EL (cell line): ENCODE measurements at regions not wholly inside any gene's neighbourhood (a gene's known extent, or its start where the extent isn't known, plus 50 kb on each side); places are given as distances from the start of the nearest gene placed in this dataset.

Experiments used
- DNase-seq: peaks from one replicate; pipeline ENCODE4 v3.0.0-alpha.2; 2016

DNA sequence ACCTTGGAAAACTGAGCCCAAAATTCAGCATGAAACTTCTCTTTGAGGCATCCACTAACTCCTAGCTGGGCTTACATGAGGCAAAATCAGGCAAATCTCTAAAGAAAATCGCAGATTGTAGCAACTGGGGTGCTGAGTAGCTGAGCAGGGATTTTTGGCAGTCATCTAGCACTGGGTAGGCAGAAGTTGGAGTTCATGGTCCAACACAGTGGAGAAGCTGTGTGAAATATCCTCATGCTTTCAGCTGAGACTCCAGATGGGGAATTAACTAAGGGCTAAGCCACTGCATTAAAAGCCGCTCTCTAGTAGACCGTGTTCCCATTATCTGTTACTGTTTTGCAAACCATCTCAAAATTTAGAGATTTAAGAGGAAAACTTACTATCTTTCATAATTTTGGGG lies 240.1 kb upstream of the PHYHIPL start:
- DNase-seq, result no peak

DNA sequence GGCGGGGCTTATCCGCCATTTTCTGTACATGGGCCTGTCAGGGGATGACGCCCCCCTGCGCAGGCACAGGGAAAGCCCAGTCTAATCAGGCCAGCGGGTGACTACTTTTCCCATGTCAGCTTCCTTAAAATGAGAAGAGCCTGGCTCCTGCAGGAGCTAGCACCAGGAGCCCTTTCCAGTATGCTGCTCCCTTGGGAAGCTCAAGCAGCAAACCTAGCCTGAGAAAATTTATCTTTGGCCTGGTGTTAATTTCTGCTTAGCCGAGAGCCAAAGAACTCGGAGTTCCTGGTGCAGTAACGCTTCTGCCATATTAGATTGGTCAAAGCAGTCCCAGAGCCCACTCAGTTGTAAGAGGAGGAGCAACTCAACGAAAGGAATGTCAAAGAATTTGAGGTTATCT lies 239.0 kb upstream of the PHYHIPL start:
- no peak for DNase-seq

DNA sequence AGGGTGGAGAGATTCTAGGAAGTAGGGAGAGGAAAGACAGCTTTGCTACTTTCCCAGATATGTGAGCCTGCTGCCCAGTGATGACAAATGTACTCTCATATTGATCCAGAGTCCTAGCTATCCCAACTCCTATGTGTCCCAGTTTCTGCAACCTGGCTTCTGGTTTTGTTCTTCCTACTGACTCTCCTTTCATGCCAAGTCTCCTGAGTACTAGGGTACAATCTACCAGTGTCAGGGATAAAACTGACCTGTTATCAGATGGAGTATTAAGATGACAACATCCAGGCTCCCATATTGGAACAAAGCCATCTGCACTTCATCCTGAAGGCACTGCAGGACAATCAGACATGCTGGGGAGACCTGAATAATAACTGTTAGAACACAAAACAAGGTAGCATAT lies 233.7 kb upstream of the PHYHIPL start:
- DNase-seq, result no peak

DNA sequence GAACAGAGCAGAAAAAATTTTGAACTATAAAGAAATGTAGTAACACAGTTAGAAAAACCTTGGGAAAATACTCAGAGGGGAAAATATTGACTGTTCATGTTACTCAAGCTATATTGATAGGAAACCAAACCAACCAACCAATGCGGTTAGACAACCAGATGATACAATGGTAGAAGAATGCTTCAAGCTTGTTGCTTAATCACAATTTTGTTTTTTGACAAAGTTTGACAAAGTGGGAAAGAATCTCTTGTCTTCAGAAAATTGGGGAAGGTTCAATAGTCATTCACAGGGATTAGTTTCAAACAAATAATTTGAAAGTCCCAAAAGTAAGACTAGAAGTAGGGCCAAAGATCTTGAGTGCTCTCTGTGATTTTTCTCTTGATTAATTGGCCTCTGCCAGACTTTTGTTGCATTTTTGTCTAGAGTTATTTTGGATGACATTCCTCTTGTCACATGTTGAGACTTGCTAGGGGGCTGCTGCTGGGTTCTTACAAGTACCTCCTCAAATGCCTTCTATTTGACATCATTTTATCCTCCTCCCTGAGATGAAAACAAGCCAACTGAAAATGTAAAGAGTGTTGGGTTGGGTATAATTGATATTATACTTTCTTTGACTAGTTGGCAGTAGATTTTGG lies 233.1 kb upstream of the PHYHIPL start:
- peak; percentile 62 for DNase-seq

DNA sequence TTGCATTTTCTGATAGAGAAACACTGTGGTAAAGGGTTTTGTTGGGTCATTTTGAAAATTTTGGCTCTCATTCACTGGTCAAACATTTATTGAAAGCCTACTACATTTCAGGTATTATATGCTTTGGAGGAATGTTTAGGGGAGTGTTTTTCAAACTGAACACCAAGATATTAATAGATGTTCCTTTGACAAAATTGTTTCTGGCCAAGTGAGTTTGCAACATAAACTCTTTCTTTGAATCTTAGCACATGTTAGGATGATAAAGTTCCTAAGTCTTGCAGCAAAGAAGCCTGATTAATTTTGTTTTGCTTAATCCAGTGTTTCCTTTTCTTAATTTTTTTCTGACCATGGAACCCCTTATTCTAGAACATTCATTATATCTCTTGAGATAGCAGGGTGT lies 232.5 kb upstream of the PHYHIPL start:
- no peak for DNase-seq

DNA sequence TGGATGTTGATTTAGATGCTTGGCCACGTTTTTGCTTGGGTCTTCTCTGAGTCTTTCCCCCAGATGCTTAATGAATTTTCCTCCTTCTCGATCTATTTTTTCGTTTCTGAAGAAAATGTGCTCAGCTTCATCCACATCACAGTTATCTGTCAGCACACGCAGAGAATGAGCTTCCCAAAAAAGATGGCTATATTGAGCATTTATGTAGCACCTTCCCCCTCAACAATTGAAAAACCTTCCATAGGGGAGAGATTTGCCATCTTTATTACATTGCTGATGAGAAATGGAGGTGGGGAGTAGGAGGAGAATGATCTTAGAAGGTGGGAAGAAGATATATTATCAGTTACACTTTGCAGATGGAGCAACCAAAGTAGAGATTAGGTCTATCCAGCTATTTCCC lies 228.1 kb upstream of the PHYHIPL start:
- no peak for DNase-seq

DNA sequence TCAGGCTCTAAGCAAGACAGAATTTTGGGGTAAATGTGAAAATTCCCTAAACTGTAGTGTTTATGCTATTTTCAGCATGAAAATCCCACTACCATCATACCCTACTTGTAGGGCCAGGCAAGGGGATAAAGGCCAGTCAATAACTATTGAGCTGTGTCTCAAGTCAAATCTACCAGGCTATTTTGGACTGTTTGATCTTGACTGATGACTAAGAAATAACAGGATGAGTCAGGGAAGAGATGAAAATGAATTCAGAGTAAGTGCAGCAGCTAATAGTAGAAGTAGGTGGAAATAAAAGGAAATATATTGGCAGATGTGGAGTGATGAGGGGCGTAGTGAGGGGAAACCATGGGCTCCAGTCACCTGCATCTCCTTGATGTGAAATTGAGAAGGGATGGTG lies 225.8 kb upstream of the PHYHIPL start:
- DNase-seq, result peak; percentile 48

DNA sequence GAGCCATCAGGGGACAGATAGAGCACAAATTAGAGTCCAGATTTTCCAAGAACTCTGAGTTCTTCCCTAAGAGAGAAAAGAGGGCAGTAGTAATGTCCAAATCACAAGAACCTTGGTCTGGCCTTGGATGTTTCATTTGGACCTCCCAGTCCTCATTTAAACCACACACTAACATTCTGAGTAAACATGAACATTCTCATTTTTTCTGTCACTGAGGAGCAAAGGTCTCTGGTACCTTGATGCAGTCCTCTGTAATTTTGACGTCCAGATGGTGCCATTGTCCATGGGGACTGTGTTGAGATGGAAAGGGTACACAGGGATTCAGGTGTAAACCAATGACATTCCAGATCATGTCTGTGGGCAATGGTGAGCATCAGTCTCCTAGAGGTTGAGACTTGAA lies 225.4 kb upstream of the PHYHIPL start:
- no peak for DNase-seq

DNA sequence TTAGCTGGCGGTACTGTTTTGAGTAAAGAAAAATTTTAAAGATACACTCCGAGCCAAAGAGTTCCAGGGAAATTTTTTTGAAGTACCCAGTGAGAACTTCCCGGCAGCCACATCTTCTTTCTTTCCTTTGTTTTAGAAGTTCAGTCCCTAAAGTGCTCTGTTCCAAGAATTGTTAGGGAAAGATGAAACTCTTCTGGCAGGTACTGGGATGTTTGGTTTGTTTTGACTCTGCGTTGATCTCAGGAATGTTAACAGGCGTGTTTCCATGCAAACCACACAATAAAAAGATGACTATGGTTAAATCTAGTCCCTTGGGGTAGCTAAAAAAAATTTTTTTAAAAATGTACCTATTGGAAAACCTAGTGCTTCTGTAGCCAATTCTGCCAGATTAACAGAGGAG lies 224.7 kb upstream of the PHYHIPL start:
- DNase-seq, result peak; percentile 36

DNA sequence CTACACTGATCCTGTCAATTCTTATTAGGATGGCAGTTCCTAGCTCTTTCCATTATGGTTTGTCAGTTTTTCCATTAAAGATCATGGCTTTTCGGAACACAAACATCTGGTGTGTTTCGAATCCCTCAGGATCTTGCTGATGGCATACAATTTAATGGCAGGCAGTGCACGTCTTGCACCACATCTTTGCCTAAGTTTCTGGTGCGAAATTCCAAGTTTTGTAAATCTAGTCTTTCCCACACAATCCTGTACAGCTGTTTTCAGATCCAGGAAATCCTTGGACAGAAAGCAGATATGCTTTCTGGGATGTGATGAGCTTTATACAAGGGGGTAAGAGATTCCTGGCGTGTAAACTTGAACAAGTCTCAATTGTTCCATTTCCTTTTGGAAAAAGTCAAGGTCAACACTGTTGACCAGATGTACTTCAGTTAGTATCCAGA lies 224.3 kb upstream of the PHYHIPL start:
- no peak for DNase-seq

DNA sequence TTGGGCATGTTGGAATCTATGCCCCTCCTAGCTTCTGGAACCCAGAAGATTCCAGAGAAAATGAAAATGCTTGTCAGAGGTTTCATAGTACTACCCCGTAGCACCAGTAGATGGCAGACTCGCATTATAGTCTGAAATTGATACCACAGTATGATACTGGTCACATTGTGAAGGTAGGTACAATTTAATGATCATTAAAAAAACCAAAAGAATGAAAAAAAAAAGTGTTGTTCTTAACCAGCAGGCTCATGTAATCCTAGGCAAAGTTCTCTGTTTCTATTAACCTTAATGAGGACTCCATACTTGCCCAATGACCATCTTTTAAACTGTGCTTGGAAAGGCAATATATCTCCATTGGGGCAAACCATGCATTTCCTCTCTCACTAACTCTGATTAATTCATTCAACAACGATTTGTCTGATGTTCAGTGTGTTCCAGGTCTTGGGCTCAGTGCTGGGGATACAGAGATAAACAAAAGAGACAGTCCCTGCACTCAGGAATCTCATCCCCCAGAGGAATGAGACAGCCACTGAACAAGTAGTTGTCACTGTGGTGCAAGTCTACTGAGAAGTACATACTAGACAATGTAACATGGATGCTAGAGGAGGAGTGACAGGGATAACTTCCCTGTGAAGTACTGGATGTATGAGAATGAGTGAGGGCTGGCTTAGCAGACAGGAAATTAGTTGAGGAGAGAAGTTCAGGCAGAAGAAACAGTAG lies 223.5 kb upstream of the PHYHIPL start:
- peak; percentile 61 for DNase-seq

DNA sequence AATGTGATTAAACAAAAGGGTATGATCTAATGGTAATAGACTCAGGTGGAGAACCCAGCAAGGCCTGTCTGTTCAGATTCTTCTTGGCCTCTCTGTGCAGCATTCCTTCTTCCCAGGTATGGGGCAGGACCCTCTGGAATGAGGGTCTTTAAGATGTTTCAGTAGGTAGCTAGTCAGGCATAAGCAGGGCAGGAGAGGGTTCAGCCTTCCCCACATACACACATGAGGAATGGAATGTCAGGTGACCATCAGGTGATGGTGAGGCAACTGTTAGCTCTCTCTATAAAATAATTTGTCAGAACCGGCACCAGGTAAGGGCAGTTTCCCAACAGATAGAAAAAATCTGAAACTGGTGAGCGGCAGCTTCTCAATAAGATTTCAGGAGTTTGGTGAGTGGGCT lies 222.3 kb upstream of the PHYHIPL start:
- DNase-seq, result no peak

DNA sequence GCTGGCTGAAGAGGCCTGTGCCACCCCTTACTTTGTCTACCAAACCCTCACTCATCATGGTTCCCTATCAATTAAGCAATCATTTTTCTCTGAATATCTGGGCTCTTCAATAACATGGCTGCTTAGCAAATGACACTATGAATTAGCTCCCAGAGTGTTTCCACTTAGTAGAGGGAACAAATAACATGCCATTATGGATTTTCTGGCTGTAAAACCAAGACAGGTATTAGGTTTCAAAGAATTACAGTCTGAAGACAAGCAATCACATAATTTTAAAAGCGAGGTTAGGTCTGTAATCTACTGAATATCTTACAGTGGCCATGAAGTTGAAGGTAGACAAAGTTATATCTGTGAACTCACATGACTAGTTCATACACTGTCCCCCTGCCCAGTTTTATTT lies 220.8 kb upstream of the PHYHIPL start:
- DNase-seq, result no peak

DNA sequence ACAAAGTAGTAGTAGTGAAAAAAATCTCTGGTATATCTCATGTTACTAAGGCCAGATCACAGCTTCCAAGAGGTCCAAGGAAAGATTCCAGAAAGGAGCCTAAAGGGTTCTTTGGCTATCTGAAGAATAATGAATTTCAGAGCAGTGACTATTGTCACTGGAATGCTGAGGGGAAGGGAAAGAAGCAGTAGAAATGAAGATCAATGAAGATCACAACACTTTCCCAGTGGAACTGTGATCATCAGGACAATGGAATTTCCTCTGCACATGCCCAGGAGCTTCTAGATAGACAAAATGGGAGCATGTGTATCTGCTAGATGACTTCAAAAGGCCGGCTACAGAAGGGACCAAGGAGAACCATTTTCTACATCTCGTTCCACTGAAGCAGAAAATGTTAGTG lies 219.5 kb upstream of the PHYHIPL start:
- peak; percentile 83 for DNase-seq

DNA sequence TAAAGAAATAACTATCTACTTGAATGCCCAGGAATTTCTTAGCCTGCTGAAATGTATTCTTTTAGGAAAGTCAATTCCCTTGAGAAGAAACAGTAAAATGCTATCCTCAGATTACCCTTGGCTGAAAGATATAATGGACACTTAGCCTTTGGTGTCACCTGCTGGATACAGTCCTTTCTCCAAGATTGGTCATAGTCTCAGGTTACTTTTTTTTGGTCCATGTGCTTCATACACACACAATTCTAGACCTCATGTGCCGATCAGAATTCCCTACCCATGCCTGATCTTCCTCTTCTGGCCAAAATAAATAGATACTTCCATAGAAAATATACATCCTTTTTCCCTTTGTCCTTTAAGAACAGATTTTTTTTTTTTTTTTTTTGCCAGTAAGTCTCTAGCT lies 218.9 kb upstream of the PHYHIPL start:
- DNase-seq, result no peak

DNA sequence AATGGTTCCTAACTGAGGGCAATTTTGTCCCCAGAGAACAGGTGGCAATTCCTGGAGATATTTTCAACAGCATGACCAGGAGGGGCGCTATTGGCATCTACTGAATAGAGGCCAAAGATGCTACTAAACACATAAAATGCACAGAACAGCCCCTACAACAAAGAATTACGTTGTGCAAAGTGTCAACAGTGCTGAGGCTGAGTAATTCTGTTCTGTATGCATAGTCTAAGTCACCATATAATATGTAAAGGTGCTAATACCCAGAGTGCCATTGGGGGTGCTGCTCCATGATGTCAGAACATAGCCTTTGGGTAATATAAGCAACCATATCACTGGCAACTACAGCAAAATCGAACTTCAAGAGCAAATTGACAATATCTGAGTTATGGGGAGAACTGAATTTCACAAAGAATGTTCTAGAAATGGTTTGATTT lies 213.3 kb upstream of the PHYHIPL start:
- DNase-seq, result no peak

DNA sequence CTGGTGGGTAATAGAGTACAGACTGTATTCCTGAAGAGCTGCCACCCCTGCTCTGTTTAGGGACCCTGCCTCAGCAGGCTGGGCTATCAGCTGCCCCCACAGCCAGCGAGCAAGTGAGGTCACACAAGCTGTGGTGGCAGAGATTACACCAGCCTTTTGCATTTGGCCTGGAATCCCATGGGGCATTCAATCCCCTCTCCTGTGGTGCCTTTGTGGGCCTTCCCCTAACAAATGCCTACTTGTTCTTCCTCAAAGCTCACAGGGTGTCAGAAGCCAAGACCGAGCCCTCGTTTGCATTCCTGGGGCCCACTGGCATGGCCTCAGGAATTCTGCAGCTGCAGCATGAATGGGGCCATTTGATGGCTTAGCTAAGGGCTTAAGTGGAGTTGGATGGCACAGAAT lies 212.7 kb upstream of the PHYHIPL start:
- DNase-seq, result no peak

DNA sequence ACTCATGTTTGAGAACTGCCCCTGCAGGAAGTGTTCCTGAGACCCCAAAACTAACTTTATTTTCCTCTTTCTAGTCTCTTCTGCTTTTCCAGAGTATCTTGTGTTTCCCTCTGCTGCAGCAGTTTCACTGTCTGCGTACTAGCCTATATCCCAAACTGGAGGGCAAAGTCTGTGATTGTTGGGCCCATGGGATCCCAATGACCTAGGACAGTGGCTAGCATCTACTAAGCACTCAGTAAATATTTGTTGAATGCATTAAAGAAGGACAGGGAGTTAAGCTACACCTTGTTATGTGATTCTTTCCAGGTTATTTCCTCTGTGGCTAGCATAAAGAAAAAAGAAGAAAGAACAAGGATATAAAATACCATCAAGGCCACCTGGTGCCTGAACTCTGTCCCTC lies 210.6 kb upstream of the PHYHIPL start:
- no peak for DNase-seq

DNA sequence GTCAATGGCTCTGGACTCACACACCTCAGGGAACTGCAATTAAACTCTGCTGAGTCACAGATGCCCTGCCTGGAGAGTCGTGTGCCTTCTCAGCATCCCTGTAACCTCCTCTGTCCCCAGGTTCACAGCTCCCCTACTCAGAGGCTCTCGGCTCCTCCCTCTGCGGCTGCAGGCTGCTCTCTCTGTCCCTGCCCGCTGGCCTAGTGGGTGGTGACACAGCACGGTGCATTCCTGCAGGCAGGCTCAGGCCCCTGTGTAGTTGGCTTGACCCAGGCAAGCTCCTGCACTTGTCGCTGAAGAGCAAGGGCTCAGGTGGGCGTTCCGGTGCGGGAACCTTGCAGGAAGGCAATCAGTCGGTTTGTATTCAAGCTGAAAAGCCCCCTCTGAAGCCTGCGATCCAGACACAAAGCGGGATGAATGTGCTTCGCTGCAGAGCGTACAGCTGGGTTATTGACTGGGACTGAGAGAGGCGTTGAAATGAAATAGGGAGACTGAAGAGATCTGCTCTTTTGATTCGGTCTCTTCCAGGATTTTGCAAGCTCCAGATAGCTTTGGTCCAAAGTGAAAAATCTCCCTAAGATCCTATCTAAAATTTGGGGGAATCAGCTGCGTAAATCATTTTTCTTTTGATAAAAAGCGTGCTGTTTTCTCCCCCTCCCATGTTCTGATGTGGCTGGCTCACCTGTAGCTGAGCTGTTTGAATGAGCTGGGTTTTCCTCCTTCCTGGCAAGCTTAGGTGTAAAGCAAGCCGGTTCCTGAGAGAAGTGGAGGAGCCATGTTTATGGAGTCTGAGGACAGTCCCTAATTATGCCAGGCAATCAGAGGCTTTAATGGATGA lies 208.7 kb upstream of the PHYHIPL start:
- no peak for DNase-seq

DNA sequence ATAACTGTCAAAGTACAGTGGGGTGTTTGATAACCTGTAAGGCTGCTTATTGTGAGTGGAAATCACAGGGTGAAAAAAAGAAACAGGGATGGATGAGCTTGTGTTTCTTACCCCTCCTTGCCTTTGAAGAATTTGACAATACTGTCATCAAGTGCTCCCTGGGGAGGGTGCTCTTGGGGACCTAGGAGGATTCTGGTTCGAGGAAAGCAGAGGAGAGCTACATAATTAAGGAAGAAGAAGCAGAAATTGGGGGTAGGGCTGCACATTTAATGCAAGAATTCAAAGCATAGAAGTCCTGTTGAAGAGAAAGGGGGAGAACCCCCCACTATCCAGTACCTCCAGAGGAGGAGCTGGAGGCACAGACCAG lies 208.1 kb upstream of the PHYHIPL start:
- DNase-seq, result no peak

DNA sequence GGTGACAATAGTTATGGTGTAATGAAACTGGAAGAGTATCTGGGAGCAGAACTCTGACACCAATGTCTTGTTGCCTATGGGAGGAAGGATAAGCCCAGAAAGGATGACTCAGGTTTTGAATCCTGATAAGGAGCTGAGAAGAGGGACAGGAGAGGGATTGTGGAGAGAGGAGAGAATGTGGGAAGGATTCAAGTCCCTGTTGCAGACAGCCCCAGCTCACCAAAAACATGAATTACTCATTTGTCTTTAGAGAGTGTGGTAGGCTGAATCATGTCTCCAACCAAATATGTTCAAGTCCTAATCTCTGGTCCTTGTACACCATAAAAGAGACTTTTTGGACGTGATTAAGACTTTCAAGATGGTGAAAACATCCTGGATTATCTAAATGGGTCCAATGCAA lies 206.9 kb upstream of the PHYHIPL start:
- DNase-seq, result no peak

DNA sequence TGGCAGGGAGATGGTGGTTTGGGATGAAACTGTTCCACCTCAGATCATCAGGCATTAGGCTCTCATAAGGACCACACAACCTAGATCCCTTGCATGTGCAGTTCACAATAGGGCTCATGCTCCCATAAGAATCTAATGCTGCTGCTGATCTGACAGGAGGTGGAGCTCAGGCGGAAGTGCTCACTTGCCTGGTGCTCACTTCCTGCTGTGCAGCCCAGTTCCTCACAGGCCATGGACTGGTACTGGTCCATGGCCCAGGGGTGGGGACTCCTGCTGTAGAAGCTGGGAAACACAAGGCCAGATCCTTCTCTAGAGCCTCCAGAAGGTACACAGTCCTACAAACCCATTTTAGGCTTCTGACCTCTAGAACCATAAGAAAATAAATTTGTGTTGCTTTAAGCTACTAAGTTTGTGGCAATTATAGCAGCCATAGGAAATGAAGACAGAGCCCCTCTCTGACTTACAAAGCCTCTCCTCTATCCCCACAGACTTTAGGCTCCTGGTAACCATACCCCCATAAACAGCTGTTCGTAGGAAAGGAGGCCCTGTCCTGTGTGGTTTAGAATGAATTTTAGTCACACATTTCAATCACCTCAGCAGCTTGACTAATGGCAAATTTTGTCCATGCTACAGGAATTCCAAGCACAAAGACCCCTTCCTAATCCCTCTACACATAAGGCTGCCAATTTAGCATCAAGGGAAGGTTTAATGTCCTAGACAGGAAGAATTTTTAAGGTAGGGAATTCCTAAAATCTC lies 206.1 kb upstream of the PHYHIPL start:
- DNase-seq, result no peak

DNA sequence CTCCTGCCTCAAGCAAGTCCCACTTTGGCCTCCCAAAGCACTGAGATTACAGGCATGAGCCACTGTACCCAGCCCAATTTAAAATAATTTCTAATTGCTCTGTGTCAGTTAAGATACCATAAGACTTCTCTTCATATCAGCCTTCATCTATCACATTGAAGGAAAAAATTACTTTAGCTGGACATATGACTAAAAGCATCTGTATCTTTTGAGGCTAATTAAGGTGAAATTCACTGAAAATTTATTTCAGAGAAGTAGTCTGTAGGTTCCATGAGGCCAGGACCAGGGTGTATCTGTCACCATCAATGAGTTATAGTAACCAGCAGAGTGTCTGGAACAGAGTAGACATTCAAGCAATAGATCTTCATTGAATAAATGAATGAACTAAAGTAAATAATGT lies 205.2 kb upstream of the PHYHIPL start:
- no peak for DNase-seq
